22Rv1 (cell line): ENCODE measurements at regions not wholly inside any gene's neighbourhood (a gene's known extent, or its start where the extent isn't known, plus 50 kb on each side); places are given as distances from the start of the nearest gene placed in this dataset.

Source experiments
- ZFX ChIP-seq: fragments of 450-650 bp; IDR thresholded peaks from 2 replicates; pipeline ENCODE4 v1.6.1; 2017; ENCODE audit warnings: antibody characterized with exemption, borderline replicate concordance
- TF ChIP-seq, protein P1 (sequence below): fragments of 450-650 bp; IDR thresholded peaks from 2 replicates; pipeline ENCODE4 v1.5.1; 2017; ENCODE audit warnings: mild to moderate bottlenecking

- TF ChIP-seq, protein P1, sequence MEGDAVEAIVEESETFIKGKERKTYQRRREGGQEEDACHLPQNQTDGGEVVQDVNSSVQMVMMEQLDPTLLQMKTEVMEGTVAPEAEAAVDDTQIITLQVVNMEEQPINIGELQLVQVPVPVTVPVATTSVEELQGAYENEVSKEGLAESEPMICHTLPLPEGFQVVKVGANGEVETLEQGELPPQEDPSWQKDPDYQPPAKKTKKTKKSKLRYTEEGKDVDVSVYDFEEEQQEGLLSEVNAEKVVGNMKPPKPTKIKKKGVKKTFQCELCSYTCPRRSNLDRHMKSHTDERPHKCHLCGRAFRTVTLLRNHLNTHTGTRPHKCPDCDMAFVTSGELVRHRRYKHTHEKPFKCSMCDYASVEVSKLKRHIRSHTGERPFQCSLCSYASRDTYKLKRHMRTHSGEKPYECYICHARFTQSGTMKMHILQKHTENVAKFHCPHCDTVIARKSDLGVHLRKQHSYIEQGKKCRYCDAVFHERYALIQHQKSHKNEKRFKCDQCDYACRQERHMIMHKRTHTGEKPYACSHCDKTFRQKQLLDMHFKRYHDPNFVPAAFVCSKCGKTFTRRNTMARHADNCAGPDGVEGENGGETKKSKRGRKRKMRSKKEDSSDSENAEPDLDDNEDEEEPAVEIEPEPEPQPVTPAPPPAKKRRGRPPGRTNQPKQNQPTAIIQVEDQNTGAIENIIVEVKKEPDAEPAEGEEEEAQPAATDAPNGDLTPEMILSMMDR = no peak
- TF ChIP-seq ZFX = no peak
These were observed 182.5 kb upstream of the AKR1E2 start for GRCh38 chr10:4643471-4643870.
